IMR-90 (cell line): ENCODE measurements at regions not wholly inside any gene's neighbourhood (a gene's known extent, or its start where the extent isn't known, plus 50 kb on each side); places are given as distances from the start of the nearest gene placed in this dataset.
A peak's percentile ranks its signal among the peaks of the same experiment; 100 is the strongest.

ENCODE experiments used
- ATAC-seq: fragments of 200-7000 bp; cut with Tn5 transposase; 2 replicates; pipeline ENCODE4 v1.9.1; 2020; ENCODE audit warnings: low read depth, mild to moderate bottlenecking, moderate library complexity
- BruUV-seq: library from RNA; stranded (reverse); fragments of 400-500 nt; replicated peaks from 2 replicates; lab custom pipeline; 2021; lab: Mats Ljungman, UMichigan
- CTCF ChIA-PET: fragments of 300-600 bp; formaldehyde crosslinking; extraction: SDS; loops from one replicate; lab custom pipeline; 2021; ENCODE audit warnings: antibody characterized with exemption; lab: Yijun Ruan, JAX
- POLR2A ChIA-PET: fragments of 300-600 bp; sonication (Branson Sonifier 250); formaldehyde crosslinking; loops from one replicate; lab custom pipeline; 2022; ENCODE audit warnings: antibody characterized with exemption; ENCODE audit not compliant: unreplicated experiment; lab: Charles Lee
- DNase-seq: peaks from one replicate; pipeline ENCODE4 v3.0.0; 2013
- H2AFZ ChIP-seq: replicated peaks from 2 replicates; pipeline ENCODE3; 2013; ENCODE audit warnings: low read length, mild to moderate bottlenecking; ENCODE audit not compliant: poor library complexity
- H2AK5ac ChIP-seq: 2 replicates; pipeline ENCODE4 v1.6.1; 2013; ENCODE audit warnings: low read depth, low read length, inconsistent platforms
- H2AK9ac ChIP-seq: replicated peaks from 2 replicates; pipeline ENCODE3; 2013; ENCODE audit warnings: mild to moderate bottlenecking, low read depth, low read length, moderate library complexity; ENCODE audit not compliant: poor library complexity
- H2BK120ac ChIP-seq: 2 replicates; pipeline ENCODE4 v1.6.1; 2013; ENCODE audit warnings: low read depth, low read length, inconsistent platforms
- H2BK15ac ChIP-seq: 3 replicates; pipeline ENCODE4 v1.6.1; 2013; ENCODE audit warnings: low read depth, low read length, inconsistent platforms
- H2BK20ac ChIP-seq: 2 replicates; pipeline ENCODE4 v1.6.1; 2013; ENCODE audit warnings: low read depth, mild to moderate bottlenecking, inconsistent platforms, low read length, moderate library complexity
- H2BK5ac ChIP-seq: 2 replicates; pipeline ENCODE4 v1.6.1; 2013; ENCODE audit warnings: mild to moderate bottlenecking, low read depth, low read length, inconsistent platforms; ENCODE audit not compliant: poor library complexity, severe bottlenecking
- H3K14ac ChIP-seq: replicated peaks from 2 replicates; pipeline ENCODE4 v1.6.1; 2013; ENCODE audit warnings: low read depth, low read length, inconsistent platforms
- H3K18ac ChIP-seq: 2 replicates; pipeline ENCODE4 v1.6.1; 2013; ENCODE audit warnings: low read depth, low read length, control low read depth
- H3K23ac ChIP-seq: 2 replicates; pipeline ENCODE4 v1.6.1; 2013; ENCODE audit warnings: low read depth, low read length, inconsistent platforms
- H3K27ac ChIP-seq: 2 replicates; pipeline ENCODE4 v1.5.1; 2013; ENCODE audit warnings: mild to moderate bottlenecking, control low read depth, low read length; ENCODE audit not compliant: insufficient read depth
- H3K27me3 ChIP-seq: 2 replicates; pipeline ENCODE4 v1.6.1; 2013; ENCODE audit warnings: low read length; ENCODE audit not compliant: control insufficient read depth, insufficient read depth
- H3K36me3 ChIP-seq: 2 replicates; pipeline ENCODE4 v1.6.1; 2013; ENCODE audit warnings: low read length, mixed read lengths; ENCODE audit not compliant: control insufficient read depth, insufficient read depth
- H3K4ac ChIP-seq: 2 replicates; pipeline ENCODE4 v1.6.1; 2013; ENCODE audit warnings: low read depth, low read length, inconsistent platforms
- H3K4me1 ChIP-seq: 2 replicates; pipeline ENCODE4 v1.6.1; 2013; ENCODE audit warnings: low read length, mixed read lengths; ENCODE audit not compliant: control insufficient read depth, insufficient read depth
- H3K4me2 ChIP-seq: 2 replicates; pipeline ENCODE4 v1.6.1; 2013; ENCODE audit warnings: low read depth, mild to moderate bottlenecking, control low read depth, low read length, moderate library complexity
- H3K4me3 ChIP-seq: 2 replicates; pipeline ENCODE4 v1.5.1; 2013; ENCODE audit warnings: low read depth, mild to moderate bottlenecking, control low read depth, low read length, moderate library complexity; ENCODE audit not compliant: insufficient read depth
- H3K56ac ChIP-seq: 2 replicates; pipeline ENCODE4 v1.6.1; 2013; ENCODE audit warnings: low read length, inconsistent platforms; ENCODE audit not compliant: insufficient read depth; ENCODE audit errors: extremely low read depth
- H3K79me1 ChIP-seq, 2 experiments: 2 replicates each; pipeline ENCODE4 v1.6.1; 2013; ENCODE audit warnings: low read length in 2 of 2, inconsistent platforms in 1 of 2, low read depth in 1 of 2
- H3K9ac ChIP-seq: 2 replicates; pipeline ENCODE4 v1.6.1; 2013; ENCODE audit warnings: low read depth, low read length, control low read depth
- H3K9me1 ChIP-seq: 2 replicates; pipeline ENCODE4 v1.6.1; 2013; ENCODE audit warnings: low read length, inconsistent platforms; ENCODE audit not compliant: insufficient read depth
- H3K9me3 ChIP-seq: 2 replicates; pipeline ENCODE4 v1.6.1; 2013; ENCODE audit warnings: low read length; ENCODE audit not compliant: control insufficient read depth, insufficient read depth
- H4K20me1 ChIP-seq: 2 replicates; pipeline ENCODE4 v1.6.1; 2013; ENCODE audit warnings: low read length, inconsistent platforms; ENCODE audit not compliant: insufficient read depth
- H4K5ac ChIP-seq: 2 replicates; pipeline ENCODE4 v1.6.1; 2013; ENCODE audit warnings: mild to moderate bottlenecking, low read depth, low read length, control low read depth
- H4K8ac ChIP-seq, 2 experiments: 2 replicates each; pipeline ENCODE4 v1.6.1; 2013; ENCODE audit warnings: low read depth in 2 of 2, low read length in 2 of 2, control low read depth in 1 of 2, inconsistent platforms in 1 of 2
- H4K91ac ChIP-seq: 2 replicates; pipeline ENCODE4 v1.6.1; 2013; ENCODE audit warnings: low read depth, low read length, inconsistent platforms; ENCODE audit not compliant: insufficient read depth
- BHLHE40 ChIP-seq: fragments of 150-350 bp; IDR thresholded peaks from 2 replicates; pipeline ENCODE4 v1.6.1; 2016; ENCODE audit warnings: mild to moderate bottlenecking, low read depth, low read length
- CEBPB ChIP-seq: IDR thresholded peaks from 2 replicates; pipeline ENCODE4 v1.6.1; 2012; ENCODE audit warnings: low read depth, low read length, improper control_type of control experiment
- CHD1 ChIP-seq: IDR thresholded peaks from 2 replicates; pipeline ENCODE4 v1.6.1; 2012; ENCODE audit warnings: low read depth, low read length, improper control_type of control experiment
- CTCF ChIP-seq: conservative IDR thresholded peaks from 2 replicates; pipeline ENCODE4 v1.5.1; 2012; ENCODE audit warnings: mild to moderate bottlenecking, low read depth, low read length, improper control_type of control experiment
- ELK1 ChIP-seq: fragments of 150-350 bp; IDR thresholded peaks from 2 replicates; pipeline ENCODE4 v1.6.1; 2016; ENCODE audit warnings: low read depth, mild to moderate bottlenecking, low read length, moderate library complexity, borderline replicate concordance
- FOS ChIP-seq: fragments of 150-350 bp; IDR thresholded peaks from 2 replicates; pipeline ENCODE4 v1.6.1; 2016; ENCODE audit warnings: low read depth, low read length
- MAFK ChIP-seq: IDR thresholded peaks from 2 replicates; pipeline ENCODE4 v1.6.1; 2012; ENCODE audit warnings: low read depth, low read length, improper control_type of control experiment
- MAZ ChIP-seq: IDR thresholded peaks from 2 replicates; pipeline ENCODE4 v1.6.1; 2012; ENCODE audit warnings: low read depth, mild to moderate bottlenecking, low read length, improper control_type of control experiment, moderate library complexity, borderline replicate concordance
- MXI1 ChIP-seq: IDR thresholded peaks from 2 replicates; pipeline ENCODE4 v1.6.1; 2012; ENCODE audit warnings: low read depth, mild to moderate bottlenecking, low read length, moderate library complexity, borderline replicate concordance
- NFE2L2 ChIP-seq: fragments of 150-350 bp; IDR thresholded peaks from 2 replicates; pipeline ENCODE4 v1.6.1; 2016; ENCODE audit warnings: low read depth, mild to moderate bottlenecking, low read length
- POLR2A ChIP-seq: IDR thresholded peaks from 2 replicates; pipeline ENCODE4 v1.6.1; 2012; ENCODE audit warnings: mild to moderate bottlenecking, low read depth, low read length
- RAD21 ChIP-seq: IDR thresholded peaks from 2 replicates; pipeline ENCODE4 v1.6.1; 2012; ENCODE audit warnings: low read length, improper control_type of control experiment
- RCOR1 ChIP-seq: IDR thresholded peaks from 2 replicates; pipeline ENCODE4 v1.6.1; 2012; ENCODE audit warnings: mild to moderate bottlenecking, low read length, improper control_type of control experiment; ENCODE audit not compliant: insufficient replicate concordance
- RFX5 ChIP-seq: IDR thresholded peaks from 2 replicates; pipeline ENCODE4 v1.8.0; 2012; ENCODE audit warnings: low read depth, mild to moderate bottlenecking, low read length, moderate library complexity
- SMC3 ChIP-seq: fragments of 150-350 bp; IDR thresholded peaks from 2 replicates; pipeline ENCODE4 v1.6.1; 2016; ENCODE audit warnings: low read depth, mild to moderate bottlenecking, antibody characterized with exemption, low read length, moderate library complexity
- WGBS, 2 experiments: methylation state at CpG; one replicate each; pipeline versions ENCODE4 v1.1.5 to v1.1.7; 2013; ENCODE audit warnings: missing lambda C conversion rate in 2 of 2; ENCODE audit not compliant: insufficient read length in 1 of 2; ENCODE audit errors: extremely low coverage in 2 of 2; 5-methylcytosine and 5-hydroxymethylcytosine counted together
- dilution Hi-C: fragments of 300-500 bp; cut with HindIII; formaldehyde crosslinking; loops from one replicate; pipeline ENCODE4 v1.14.3; 2018; ENCODE audit warnings: low sequenced_read_pairs; ENCODE audit not compliant: unreplicated experiment
- in situ Hi-C: fragments of 300-500 bp; cut with MboI; formaldehyde crosslinking; loops from 3 replicates; pipeline ENCODE4 v1.14.3; 2019; ENCODE audit warnings: low sequenced_read_pairs, inconsistent platforms, mixed read lengths
- intact Hi-C: fragments of 100-400 bp; cut with micrococcal nuclease; formaldehyde crosslinking; loops from 2 replicates; pipeline ENCODE4 v1.10.0; 2022
- TF ChIP-seq, protein P1 (sequence below): fragments of 150-350 bp; IDR thresholded peaks from 2 replicates; pipeline ENCODE4 v1.6.1; 2017; ENCODE audit warnings: mild to moderate bottlenecking, antibody characterized with exemption, low read length, low read depth

GRCh38 chr2:120798567-120799247, 63.0 kb downstream of the GLI2 start:
- Histone ChIP-seq H2AK5ac (no peak overlapping the region), H3K9me1 (peaks cover 38% of the 10 kb centered on the region), H3K4me2 (no peak overlapping the region), H3K27ac (no peak overlapping the region), H2BK120ac (no peak overlapping the region), H2BK20ac (no peak overlapping the region), H3K27me3 (no peaks in the 10 kb centered on the region), H3K4me3 (no peak overlapping the region), H2AFZ (no peak overlapping the region), H3K4ac (no peak overlapping the region), H3K23ac (no peak overlapping the region), H3K14ac (no peak overlapping the region), H3K36me3 (peaks cover 20% of the 10 kb centered on the region), H2BK15ac (no peak overlapping the region), H2BK5ac (no peak overlapping the region), H2AK9ac (no peak overlapping the region), H4K8ac (peak overlapping the region in 1 of 2 experiments; percentile 42; a peak in 1 of 4 replicates), H4K91ac (no peak overlapping the region), H3K4me1 (peaks cover 32% of the 10 kb centered on the region), H3K79me1 (peaks cover 52 to 94% of the 10 kb centered on the region in 2 experiments), H3K9ac (no peak overlapping the region), H3K56ac (no peak overlapping the region), H4K5ac (no peak overlapping the region), H3K9me3 (no peaks in the 10 kb centered on the region), H4K20me1 (peaks cover 82% of the 10 kb centered on the region), H3K18ac (no peak overlapping the region)
- no TSS peak for BruUV-seq
- ChIA-PET CTCF (no interaction called here), POLR2A (no interaction called here)
- in situ Hi-C loops (no loop called here), intact Hi-C loops (no loop called here), dilution Hi-C loops (no loop called here)
- DNase-seq: no peak
- no peak for ATAC-seq
- TF ChIP-seq BHLHE40 (no peak), RCOR1 (no peak), MAZ (no peak), RFX5 (no peak), MAFK (no peak), FOS (no peak), MXI1 (no peak), NFE2L2 (no peak), CTCF (no peak), RAD21 (no peak), SMC3 (no peak), CEBPB (no peak), CHD1 (no peak), POLR2A (no peak), ELK1 (no peak)
- TF ChIP-seq, protein P1, sequence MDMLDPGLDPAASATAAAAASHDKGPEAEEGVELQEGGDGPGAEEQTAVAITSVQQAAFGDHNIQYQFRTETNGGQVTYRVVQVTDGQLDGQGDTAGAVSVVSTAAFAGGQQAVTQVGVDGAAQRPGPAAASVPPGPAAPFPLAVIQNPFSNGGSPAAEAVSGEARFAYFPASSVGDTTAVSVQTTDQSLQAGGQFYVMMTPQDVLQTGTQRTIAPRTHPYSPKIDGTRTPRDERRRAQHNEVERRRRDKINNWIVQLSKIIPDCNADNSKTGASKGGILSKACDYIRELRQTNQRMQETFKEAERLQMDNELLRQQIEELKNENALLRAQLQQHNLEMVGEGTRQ: no peak
- 51% methylated on average over 2 of the region's 8 CpGs; no CpG with 5 or more reads in 1 of the 2 experiments for WGBS, 2 experiments
